LNCaP clone FGC (cell line): ENCODE measurements at regions not wholly inside any gene's neighbourhood (a gene's known extent, or its start where the extent isn't known, plus 50 kb on each side); places are given as distances from the start of the nearest gene placed in this dataset.

Experiments
- DNase-seq: peaks from one replicate; pipeline ENCODE4 v3.0.0-alpha.2; 2011; ENCODE audit warnings: low read depth
- H3K4me3 ChIP-seq: 2 replicates; pipeline ENCODE4 v1.5.1; 2011; ENCODE audit warnings: mild to moderate bottlenecking, low read depth, low read length, control low read depth
- CTCF ChIP-seq: IDR thresholded peaks from 2 replicates; pipeline ENCODE4 v1.5.1; 2012; ENCODE audit warnings: mild to moderate bottlenecking; ENCODE audit not compliant: control insufficient read depth, insufficient read depth; ENCODE audit errors: extremely low read depth

DNA sequence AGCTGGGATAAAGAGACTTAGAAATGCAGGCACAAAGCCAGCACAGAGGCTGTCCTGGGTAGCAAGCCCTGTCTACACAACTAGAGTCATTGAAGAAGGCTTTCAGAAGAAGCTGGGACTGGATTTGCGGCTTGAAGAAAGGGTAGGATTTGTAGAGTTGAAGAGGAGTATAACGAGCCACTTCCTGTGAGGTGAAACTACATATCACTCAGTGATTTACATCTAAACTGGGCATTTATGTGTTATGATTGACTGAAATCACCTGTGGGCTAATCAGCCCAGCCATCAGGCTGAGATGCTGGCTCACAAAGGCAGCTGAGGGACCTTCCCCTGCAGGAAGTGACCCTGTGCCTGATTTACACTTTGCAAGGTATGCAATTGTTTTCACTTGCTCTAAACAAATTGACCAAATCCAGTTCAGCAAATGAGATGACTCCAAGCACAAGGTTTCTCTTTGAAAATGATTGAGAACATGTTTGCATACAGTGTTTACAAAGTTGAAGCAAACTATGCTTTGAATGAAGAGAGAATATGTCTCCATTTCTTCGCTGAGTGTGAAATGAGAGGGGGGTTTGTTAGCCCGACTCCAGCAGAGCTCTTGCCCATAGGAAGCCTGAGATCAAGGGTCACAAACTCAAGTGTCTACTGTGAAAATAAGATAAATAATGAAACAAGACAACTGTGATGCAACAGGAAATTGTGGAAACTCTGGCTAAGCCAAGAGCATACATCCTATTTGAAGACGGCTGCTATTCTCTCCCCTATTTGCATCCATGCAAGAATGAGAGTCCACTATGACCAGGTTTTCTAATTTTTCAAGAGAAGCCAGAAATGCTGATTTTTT lies 69.3 kb upstream of the HK2 start:
- DNase-seq: no peak
- TF ChIP-seq CTCF: no peak
- H3K4me3 ChIP-seq: no peak overlapping the region

GRCh38 chr2:74766780-74767179 lies 67.1 kb upstream of the HK2 start:
- no peak for DNase-seq
- H3K4me3 ChIP-seq: no peak overlapping the region
- TF ChIP-seq CTCF: no peak

- no peak for TF ChIP-seq CTCF
- no peak for DNase-seq
- H3K4me3 ChIP-seq: no peak overlapping the region
These were observed 66.3 kb upstream of the HK2 start for GRCh38 chr2:74767618-74768017.

DNA sequence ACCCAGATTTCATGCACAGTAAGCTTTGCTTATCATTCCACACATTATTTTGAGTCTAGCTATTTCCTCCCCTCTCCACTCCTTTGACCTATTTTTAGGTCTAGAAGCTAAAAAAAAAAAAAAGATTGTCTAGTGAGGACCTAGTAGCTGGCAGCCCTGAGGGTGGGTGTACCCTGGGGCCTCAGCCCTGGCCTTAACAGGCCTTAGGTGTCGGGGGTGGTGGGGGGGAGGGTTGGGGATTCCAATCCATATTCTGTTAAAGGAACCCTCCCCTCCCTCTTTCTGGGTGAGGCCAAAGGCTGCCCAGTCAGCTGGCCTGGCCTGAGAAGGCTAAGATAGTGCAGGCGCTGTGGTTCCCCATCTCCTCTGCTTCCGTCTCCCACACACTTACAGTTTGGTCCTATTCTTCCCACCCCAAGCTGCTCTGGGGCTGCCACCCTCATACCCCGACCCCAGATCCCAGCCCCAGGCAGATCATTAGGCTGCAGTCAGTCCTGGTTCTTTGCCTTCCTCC lies 65.5 kb upstream of the HK2 start:
- no peak for TF ChIP-seq CTCF
- no peak overlapping the region for H3K4me3 ChIP-seq
- DNase-seq: no peak

- DNase-seq: no peak
- no peak overlapping the region for H3K4me3 ChIP-seq
- no peak for TF ChIP-seq CTCF
These were observed 61.9 kb upstream of the HK2 start for GRCh38 chr2:74772046-74772445.

- TF ChIP-seq CTCF: no peak
- no peak for DNase-seq
These were observed 56.6 kb upstream of the HK2 start for GRCh38 chr2:74777161-74777900.

More at GRCh38 chr2:74777161-74777900, 56.6 kb upstream of the HK2 start:
- no peak overlapping the region for H3K4me3 ChIP-seq
